ENCODE measurements at regions not wholly inside any gene's neighbourhood (a gene's known extent, or its start where the extent isn't known, plus 50 kb on each side); places are given as distances from the start of the nearest gene placed in this dataset.
"Not testable (repeated sequence)": the region's sequence is repeated elsewhere in the genome, so short reads cannot be mapped to it uniquely, and the experiment has no call there.

- DNase-seq (ENCODE audit: low spot score): no peak
- POLR2A ChIA-PET (ENCODE audit: low non-redundant PET): no interaction called here
- no peak overlapping the region for H3K27ac ChIP-seq
- TF ChIP-seq CTCF (conservative IDR thresholded peaks at IDR 0.05; ENCODE audit: low read depth): no peak
- CTCF ChIA-PET: interaction anchor here (0.7 kb wide), 1 partner anchor 12 kb away, joined by 3 read pairs; no protein-coding TSS in a partner anchor
Measured at GRCh38 chr11:86737737-86738136, 62.6 kb upstream of the PRSS23 start.

DNA sequence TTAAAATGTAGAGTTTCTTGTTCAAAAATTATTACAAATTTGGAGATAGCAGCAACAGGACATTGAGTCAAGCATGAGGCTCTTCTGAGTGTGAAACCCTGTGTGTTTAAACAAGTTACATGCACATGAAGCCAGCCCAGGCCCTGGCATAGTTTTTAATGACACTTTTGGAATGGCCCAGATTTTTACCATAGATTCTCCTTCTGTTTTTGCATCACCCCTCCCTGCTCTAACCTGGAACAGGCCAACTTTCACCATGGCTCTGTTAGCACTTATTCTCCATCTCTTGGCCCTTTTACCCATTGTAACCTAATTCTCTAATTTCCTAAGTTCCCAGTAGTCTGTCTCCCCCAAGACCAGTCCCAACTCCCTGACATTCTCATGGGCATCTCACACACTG, 63.1 kb upstream of the PRSS23 start:
- no peak for TF ChIP-seq CTCF (conservative IDR thresholded peaks at IDR 0.05; ENCODE audit: low read depth)
- CTCF ChIA-PET: interaction anchor here (0.7 kb wide), 1 partner anchor 11 kb away, joined by 3 read pairs; no protein-coding TSS in a partner anchor
- POLR2A ChIA-PET (ENCODE audit: low non-redundant PET): no interaction called here
- no peak for DNase-seq (ENCODE audit: low spot score)
- no peak overlapping the region for H3K27ac ChIP-seq

- H3K27ac ChIP-seq: peak overlapping the region; percentile 55
- no peak for DNase-seq (ENCODE audit: low spot score)
- ChIA-PET CTCF (no interaction called here), POLR2A (ENCODE audit: low non-redundant PET) (no interaction called here)
- no peak for TF ChIP-seq CTCF (conservative IDR thresholded peaks at IDR 0.05; ENCODE audit: low read depth)
Measured at GRCh38 chr11:86736291-86737143, 63.8 kb upstream of the PRSS23 start.

DNA sequence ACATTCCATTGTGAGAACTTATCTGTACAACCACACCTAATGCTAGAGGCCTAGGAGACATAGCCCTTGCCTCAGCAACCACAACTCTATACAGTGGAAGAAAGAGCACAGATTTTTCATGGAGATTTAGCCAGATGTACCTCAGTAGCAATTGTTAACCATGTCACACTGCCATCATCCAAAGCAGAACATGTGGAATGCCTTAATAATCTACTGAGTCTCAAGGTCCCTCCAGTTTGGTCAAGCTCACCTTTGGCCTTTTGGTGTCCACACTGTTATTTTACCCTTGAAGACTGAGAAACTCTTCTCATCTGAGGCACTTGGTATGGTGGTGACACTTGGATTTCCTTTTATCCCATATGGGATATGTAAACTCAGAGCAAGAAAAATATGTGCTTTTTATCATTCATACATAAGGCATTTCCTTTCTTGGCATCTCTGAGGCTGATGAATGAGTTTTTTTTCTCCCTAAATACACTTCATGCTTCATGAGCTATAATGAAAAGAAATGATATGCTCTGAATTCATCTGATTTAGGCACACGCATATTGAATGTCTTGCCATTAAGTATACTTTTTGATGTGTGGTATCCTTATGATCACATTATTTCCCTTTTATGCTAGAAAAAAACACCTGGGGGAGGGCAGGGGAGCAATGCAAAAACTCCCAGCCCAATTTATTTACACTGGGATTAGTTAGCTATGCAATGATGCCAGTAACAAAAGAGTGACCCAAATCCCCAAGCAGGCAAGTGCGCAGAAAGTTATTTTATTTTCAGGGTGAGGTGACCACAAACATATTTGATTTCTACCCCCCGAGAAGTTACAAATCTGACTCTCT, 63.3 kb upstream of the ME3 start:
- no peak overlapping the region for H3K27ac ChIP-seq
- TF ChIP-seq CTCF (conservative IDR thresholded peaks at IDR 0.05; ENCODE audit: low read depth): no peak
- DNase-seq (ENCODE audit: low spot score): peak; percentile 22
- ChIA-PET CTCF (no interaction called here), POLR2A (ENCODE audit: low non-redundant PET) (no interaction called here)

DNA sequence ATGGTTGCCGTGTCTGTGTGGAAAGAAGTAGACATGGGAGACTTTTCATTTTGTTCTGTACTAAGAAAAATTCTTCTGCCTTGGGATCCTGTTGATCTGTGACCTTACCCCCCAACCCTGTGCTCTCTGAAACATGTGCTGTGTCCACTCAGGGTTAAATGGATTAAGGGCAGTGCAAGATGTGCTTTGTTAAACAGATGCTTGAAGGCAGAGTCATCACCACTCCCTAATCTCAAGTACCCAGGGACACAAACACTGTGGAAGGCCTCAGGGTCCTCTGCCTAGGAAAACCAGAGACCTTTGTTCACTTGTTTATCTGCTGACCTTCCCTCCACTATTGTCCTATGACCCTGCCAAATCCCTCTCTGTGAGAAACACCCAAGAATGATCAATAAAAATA, 60.3 kb upstream of the ME3 start:
- H3K27ac ChIP-seq: peak overlapping the region; percentile 57; the same call in 1 of the 2 replicates
- CTCF ChIA-PET; DNase-seq (ENCODE audit: low spot score); POLR2A ChIA-PET (ENCODE audit: low non-redundant PET): not testable (repeated sequence)

- POLR2A ChIA-PET (ENCODE audit: low non-redundant PET); DNase-seq (ENCODE audit: low spot score); CTCF ChIA-PET: not testable (repeated sequence)
- H3K27ac ChIP-seq: peak overlapping the region; percentile 57; the same call in 1 of the 2 replicates
Measured at GRCh38 chr11:86732286-86732685, 59.9 kb upstream of the ME3 start.

- POLR2A ChIA-PET (ENCODE audit: low non-redundant PET); DNase-seq (ENCODE audit: low spot score); H3K27ac ChIP-seq: not testable (repeated sequence)
- CTCF ChIA-PET: interaction anchor here (0.6 kb wide), 1 partner anchor 284 kb away, joined by 3 read pairs; no protein-coding TSS in a partner anchor
Measured at GRCh38 chr11:86729576-86729975, 57.2 kb upstream of the ME3 start.

DNA sequence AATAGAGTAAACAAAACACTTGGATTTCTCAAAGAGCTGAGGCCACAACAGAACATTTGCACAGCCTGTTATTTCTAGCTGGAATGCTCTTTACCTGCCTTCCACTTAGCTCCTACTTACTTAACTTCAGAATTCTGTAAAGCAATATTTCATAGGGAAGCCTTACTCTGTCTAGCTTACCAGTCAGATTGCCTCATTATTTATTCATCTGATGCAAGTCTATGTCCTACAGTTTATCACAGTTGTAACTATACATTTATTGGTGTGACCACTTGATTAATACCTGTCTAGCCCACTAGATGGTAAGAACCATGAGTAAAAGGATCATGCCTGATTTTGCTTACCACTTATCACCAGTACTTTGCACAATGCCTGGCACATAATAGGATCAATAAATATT, 56.1 kb upstream of the ME3 start:
- TF ChIP-seq CTCF (conservative IDR thresholded peaks at IDR 0.05; ENCODE audit: low read depth): no peak
- CTCF ChIA-PET: no interaction called here
- no peak for DNase-seq (ENCODE audit: low spot score)
- POLR2A ChIA-PET (ENCODE audit: low non-redundant PET): no interaction called here
- H3K27ac ChIP-seq: no peak overlapping the region
